ENCODE measurements at regions not wholly inside any gene's neighbourhood (a gene's known extent, or its start where the extent isn't known, plus 50 kb on each side); places are given as distances from the start of the nearest gene placed in this dataset.

DNA sequence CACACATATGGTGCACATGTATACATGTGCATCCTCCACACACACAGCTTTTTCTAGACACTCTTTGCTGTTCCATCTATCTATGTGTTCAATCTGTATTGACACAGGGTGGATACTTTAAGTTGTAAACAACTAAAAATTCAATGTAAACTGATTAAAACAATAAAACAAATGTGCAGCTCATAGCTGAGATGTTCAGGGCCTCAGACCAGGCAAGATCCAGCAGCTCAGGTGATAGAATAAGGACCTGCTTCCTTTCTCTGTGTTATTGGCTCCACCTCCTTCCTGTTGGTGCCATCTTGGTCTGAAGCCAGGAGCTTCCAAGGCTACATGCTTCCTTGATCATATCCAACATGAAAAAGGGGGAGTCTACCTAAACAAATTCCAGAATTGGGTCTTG is 158.1 kb upstream of the RFLNA start:
- TF ChIP-seq, protein P1, sequence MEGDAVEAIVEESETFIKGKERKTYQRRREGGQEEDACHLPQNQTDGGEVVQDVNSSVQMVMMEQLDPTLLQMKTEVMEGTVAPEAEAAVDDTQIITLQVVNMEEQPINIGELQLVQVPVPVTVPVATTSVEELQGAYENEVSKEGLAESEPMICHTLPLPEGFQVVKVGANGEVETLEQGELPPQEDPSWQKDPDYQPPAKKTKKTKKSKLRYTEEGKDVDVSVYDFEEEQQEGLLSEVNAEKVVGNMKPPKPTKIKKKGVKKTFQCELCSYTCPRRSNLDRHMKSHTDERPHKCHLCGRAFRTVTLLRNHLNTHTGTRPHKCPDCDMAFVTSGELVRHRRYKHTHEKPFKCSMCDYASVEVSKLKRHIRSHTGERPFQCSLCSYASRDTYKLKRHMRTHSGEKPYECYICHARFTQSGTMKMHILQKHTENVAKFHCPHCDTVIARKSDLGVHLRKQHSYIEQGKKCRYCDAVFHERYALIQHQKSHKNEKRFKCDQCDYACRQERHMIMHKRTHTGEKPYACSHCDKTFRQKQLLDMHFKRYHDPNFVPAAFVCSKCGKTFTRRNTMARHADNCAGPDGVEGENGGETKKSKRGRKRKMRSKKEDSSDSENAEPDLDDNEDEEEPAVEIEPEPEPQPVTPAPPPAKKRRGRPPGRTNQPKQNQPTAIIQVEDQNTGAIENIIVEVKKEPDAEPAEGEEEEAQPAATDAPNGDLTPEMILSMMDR (optimal IDR thresholded peaks at IDR 0.05 in 1 of 3, IDR thresholded peaks at IDR 0.05 in 1 of 3, conservative IDR thresholded peaks at IDR 0.05 in 1 of 3; ENCODE audit: extremely low read depth in 1 of 3, insufficient read depth in 2 of 3, low read length in 3 of 3) = no peak
- no peak for TF ChIP-seq EZH2 (IDR thresholded peaks at IDR 0.05; ENCODE audit: low read length)

Measured in keratinocyte (primary cell).